ENCODE measurements at regions not wholly inside any gene's neighbourhood (a gene's known extent, or its start where the extent isn't known, plus 50 kb on each side); places are given as distances from the start of the nearest gene placed in this dataset.

- TF ChIP-seq, protein P1, sequence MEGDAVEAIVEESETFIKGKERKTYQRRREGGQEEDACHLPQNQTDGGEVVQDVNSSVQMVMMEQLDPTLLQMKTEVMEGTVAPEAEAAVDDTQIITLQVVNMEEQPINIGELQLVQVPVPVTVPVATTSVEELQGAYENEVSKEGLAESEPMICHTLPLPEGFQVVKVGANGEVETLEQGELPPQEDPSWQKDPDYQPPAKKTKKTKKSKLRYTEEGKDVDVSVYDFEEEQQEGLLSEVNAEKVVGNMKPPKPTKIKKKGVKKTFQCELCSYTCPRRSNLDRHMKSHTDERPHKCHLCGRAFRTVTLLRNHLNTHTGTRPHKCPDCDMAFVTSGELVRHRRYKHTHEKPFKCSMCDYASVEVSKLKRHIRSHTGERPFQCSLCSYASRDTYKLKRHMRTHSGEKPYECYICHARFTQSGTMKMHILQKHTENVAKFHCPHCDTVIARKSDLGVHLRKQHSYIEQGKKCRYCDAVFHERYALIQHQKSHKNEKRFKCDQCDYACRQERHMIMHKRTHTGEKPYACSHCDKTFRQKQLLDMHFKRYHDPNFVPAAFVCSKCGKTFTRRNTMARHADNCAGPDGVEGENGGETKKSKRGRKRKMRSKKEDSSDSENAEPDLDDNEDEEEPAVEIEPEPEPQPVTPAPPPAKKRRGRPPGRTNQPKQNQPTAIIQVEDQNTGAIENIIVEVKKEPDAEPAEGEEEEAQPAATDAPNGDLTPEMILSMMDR (IDR thresholded peaks at IDR 0.05) = no peak
- no peak for TF ChIP-seq MAX (IDR thresholded peaks at IDR 0.05; ENCODE audit: low read depth)
- no peak for TF ChIP-seq POLR2AphosphoS5 (IDR thresholded peaks at IDR 0.05; ENCODE audit: low read depth, low read length)
- TF ChIP-seq RCOR1 (IDR thresholded peaks at IDR 0.05; ENCODE audit: low read length) = no peak
- TF ChIP-seq, protein P2, sequence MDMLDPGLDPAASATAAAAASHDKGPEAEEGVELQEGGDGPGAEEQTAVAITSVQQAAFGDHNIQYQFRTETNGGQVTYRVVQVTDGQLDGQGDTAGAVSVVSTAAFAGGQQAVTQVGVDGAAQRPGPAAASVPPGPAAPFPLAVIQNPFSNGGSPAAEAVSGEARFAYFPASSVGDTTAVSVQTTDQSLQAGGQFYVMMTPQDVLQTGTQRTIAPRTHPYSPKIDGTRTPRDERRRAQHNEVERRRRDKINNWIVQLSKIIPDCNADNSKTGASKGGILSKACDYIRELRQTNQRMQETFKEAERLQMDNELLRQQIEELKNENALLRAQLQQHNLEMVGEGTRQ (IDR thresholded peaks at IDR 0.05; ENCODE audit: borderline replicate concordance, low read depth, low read length) = no peak
- no peak for TF ChIP-seq MEF2A (IDR thresholded peaks at IDR 0.05; ENCODE audit: borderline replicate concordance, low read depth)
- TF ChIP-seq RAD21 (IDR thresholded peaks at IDR 0.05; ENCODE audit: low read length) = no peak
- no peak for TF ChIP-seq MXI1 (IDR thresholded peaks at IDR 0.05; ENCODE audit: low read depth, low read length)
- TF ChIP-seq, protein P3, sequence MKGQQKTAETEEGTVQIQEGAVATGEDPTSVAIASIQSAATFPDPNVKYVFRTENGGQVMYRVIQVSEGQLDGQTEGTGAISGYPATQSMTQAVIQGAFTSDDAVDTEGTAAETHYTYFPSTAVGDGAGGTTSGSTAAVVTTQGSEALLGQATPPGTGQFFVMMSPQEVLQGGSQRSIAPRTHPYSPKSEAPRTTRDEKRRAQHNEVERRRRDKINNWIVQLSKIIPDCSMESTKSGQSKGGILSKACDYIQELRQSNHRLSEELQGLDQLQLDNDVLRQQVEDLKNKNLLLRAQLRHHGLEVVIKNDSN (IDR thresholded peaks at IDR 0.05; ENCODE audit: borderline replicate concordance, low read depth) = no peak
- TF ChIP-seq, protein P4, sequence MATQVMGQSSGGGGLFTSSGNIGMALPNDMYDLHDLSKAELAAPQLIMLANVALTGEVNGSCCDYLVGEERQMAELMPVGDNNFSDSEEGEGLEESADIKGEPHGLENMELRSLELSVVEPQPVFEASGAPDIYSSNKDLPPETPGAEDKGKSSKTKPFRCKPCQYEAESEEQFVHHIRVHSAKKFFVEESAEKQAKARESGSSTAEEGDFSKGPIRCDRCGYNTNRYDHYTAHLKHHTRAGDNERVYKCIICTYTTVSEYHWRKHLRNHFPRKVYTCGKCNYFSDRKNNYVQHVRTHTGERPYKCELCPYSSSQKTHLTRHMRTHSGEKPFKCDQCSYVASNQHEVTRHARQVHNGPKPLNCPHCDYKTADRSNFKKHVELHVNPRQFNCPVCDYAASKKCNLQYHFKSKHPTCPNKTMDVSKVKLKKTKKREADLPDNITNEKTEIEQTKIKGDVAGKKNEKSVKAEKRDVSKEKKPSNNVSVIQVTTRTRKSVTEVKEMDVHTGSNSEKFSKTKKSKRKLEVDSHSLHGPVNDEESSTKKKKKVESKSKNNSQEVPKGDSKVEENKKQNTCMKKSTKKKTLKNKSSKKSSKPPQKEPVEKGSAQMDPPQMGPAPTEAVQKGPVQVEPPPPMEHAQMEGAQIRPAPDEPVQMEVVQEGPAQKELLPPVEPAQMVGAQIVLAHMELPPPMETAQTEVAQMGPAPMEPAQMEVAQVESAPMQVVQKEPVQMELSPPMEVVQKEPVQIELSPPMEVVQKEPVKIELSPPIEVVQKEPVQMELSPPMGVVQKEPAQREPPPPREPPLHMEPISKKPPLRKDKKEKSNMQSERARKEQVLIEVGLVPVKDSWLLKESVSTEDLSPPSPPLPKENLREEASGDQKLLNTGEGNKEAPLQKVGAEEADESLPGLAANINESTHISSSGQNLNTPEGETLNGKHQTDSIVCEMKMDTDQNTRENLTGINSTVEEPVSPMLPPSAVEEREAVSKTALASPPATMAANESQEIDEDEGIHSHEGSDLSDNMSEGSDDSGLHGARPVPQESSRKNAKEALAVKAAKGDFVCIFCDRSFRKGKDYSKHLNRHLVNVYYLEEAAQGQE (IDR thresholded peaks at IDR 0.05; ENCODE audit: low read depth, low read length) = no peak
- TF ChIP-seq SMC3 (IDR thresholded peaks at IDR 0.05; ENCODE audit: low read depth, low read length) = no peak
- TF ChIP-seq YY1 (IDR thresholded peaks at IDR 0.05; ENCODE audit: low read depth) = no peak
- TF ChIP-seq EP300 (IDR thresholded peaks at IDR 0.05; ENCODE audit: borderline replicate concordance in 1 of 2, low read depth in 1 of 2, low read length in 1 of 2) = no peak
Measured at GRCh38 chr3:190193210-190193609, 72.5 kb upstream of the P3H2 start.

All from SK-N-SH (cell line).